A673 (cell line): ENCODE measurements at regions not wholly inside any gene's neighbourhood (a gene's known extent, or its start where the extent isn't known, plus 50 kb on each side); places are given as distances from the start of the nearest gene placed in this dataset.

Experiments
- BruUV-seq: library from RNA; stranded (reverse); fragments of 400-500 nt; replicated peaks from 2 replicates; lab custom pipeline; 2021; lab: Mats Ljungman, UMichigan
- CTCF ChIA-PET: fragments of 300-600 bp; sonication (Branson Sonifier 250); formaldehyde crosslinking; loops from one replicate; lab custom pipeline; 2022; ENCODE audit warnings: antibody characterized with exemption; lab: Charles Lee
- POLR2A ChIA-PET: fragments of 300-600 bp; sonication (Branson Sonifier 250); formaldehyde crosslinking; loops from one replicate; lab custom pipeline; 2022; ENCODE audit warnings: antibody characterized with exemption; ENCODE audit not compliant: low non-redundant PET; lab: Charles Lee
- DNase-seq: peaks from one replicate; pipeline ENCODE4 v3.0.0-alpha.2; 2015; ENCODE audit warnings: low spot score
- H3K27ac ChIP-seq: fragments of 200-600 bp; sonication (generic); 2 replicates; pipeline ENCODE4 v1.5.1; 2016; ENCODE audit warnings: mixed run types, low read depth, mild to moderate bottlenecking, mixed read lengths, antibody characterized with exemption, low read length; ENCODE audit not compliant: poor library complexity, severe bottlenecking
- H3K27me3 ChIP-seq: fragments of 200-600 bp; sonication (generic); replicated peaks from 2 replicates; pipeline ENCODE4 v1.6.1; 2017; ENCODE audit warnings: mixed run types, low read depth, mild to moderate bottlenecking, mixed read lengths, antibody characterized with exemption, low read length; ENCODE audit not compliant: insufficient read depth, poor library complexity
- H3K36me3 ChIP-seq: fragments of 200-600 bp; sonication (generic); 2 replicates; pipeline ENCODE4 v1.6.1; 2016; ENCODE audit warnings: mixed run types, mild to moderate bottlenecking, mixed read lengths, antibody characterized with exemption, low read length; ENCODE audit not compliant: insufficient read depth, poor library complexity, severe bottlenecking
- H3K4me1 ChIP-seq: fragments of 200-600 bp; sonication (generic); 2 replicates; pipeline ENCODE4 v1.6.1; 2017; ENCODE audit warnings: mixed run types, mild to moderate bottlenecking, mixed read lengths, antibody characterized with exemption, low read length; ENCODE audit not compliant: insufficient read depth, poor library complexity, severe bottlenecking
- H3K4me3 ChIP-seq: fragments of 200-600 bp; sonication (generic); 2 replicates; pipeline ENCODE4 v1.5.1; 2016; ENCODE audit warnings: low read depth, mixed run types, mild to moderate bottlenecking, mixed read lengths, low read length; ENCODE audit not compliant: poor library complexity, severe bottlenecking
- H3K9me3 ChIP-seq: fragments of 200-600 bp; sonication (generic); 2 replicates; pipeline ENCODE4 v1.6.1; 2016; ENCODE audit warnings: mixed run types, low read depth, mild to moderate bottlenecking, mixed read lengths, antibody characterized with exemption, low read length; ENCODE audit not compliant: poor library complexity, severe bottlenecking
- EZH2 ChIP-seq: fragments of 200-600 bp; sonication (generic); IDR thresholded peaks from 2 replicates; pipeline ENCODE4 v1.6.1; 2017; ENCODE audit warnings: borderline replicate concordance, low read depth, mild to moderate bottlenecking, mixed read lengths, antibody characterized with exemption, low read length; ENCODE audit not compliant: poor library complexity, severe bottlenecking
- intact Hi-C: fragments of 100-400 bp; cut with micrococcal nuclease; formaldehyde crosslinking; loops from one replicate; pipeline ENCODE4 v1.10.0; 2022; ENCODE audit not compliant: unreplicated experiment
- TF ChIP-seq, protein P1 (sequence below): fragments of 300-800, 200-600 bp; sonication (generic); conservative IDR thresholded peaks from 2 replicates; pipeline ENCODE4 v1.5.1; 2017; ENCODE audit warnings: low read depth, mild to moderate bottlenecking, antibody characterized with exemption, low read length, moderate library complexity, mixed read lengths

- Histone ChIP-seq H3K4me3 (no peak overlapping the region), H3K9me3 (no peaks in the 10 kb centered on the region), H3K27me3 (no peaks in the 10 kb centered on the region), H3K4me1 (no peaks in the 10 kb centered on the region), H3K27ac (no peak overlapping the region), H3K36me3 (no peaks in the 10 kb centered on the region)
- DNase-seq: no peak
- ChIA-PET POLR2A (interaction anchor here (0.6 kb wide), 1 partner anchor 664 kb away, joined by 4 read pairs; no protein-coding TSS in a partner anchor), CTCF (no interaction called here)
- no peak for TF ChIP-seq EZH2
- TF ChIP-seq, protein P1, sequence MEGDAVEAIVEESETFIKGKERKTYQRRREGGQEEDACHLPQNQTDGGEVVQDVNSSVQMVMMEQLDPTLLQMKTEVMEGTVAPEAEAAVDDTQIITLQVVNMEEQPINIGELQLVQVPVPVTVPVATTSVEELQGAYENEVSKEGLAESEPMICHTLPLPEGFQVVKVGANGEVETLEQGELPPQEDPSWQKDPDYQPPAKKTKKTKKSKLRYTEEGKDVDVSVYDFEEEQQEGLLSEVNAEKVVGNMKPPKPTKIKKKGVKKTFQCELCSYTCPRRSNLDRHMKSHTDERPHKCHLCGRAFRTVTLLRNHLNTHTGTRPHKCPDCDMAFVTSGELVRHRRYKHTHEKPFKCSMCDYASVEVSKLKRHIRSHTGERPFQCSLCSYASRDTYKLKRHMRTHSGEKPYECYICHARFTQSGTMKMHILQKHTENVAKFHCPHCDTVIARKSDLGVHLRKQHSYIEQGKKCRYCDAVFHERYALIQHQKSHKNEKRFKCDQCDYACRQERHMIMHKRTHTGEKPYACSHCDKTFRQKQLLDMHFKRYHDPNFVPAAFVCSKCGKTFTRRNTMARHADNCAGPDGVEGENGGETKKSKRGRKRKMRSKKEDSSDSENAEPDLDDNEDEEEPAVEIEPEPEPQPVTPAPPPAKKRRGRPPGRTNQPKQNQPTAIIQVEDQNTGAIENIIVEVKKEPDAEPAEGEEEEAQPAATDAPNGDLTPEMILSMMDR: no peak
- no TSS peak for BruUV-seq
- intact Hi-C loops: no loop called here
These were observed 154.4 kb downstream of the PTPRU start for GRCh38 chr1:29390491-29391361.

- ChIA-PET POLR2A (no interaction called here), CTCF (no interaction called here)
- TF ChIP-seq, protein P1: no peak
- no peak for TF ChIP-seq EZH2
- Histone ChIP-seq H3K4me3 (no peak overlapping the region), H3K4me1 (no peaks in the 10 kb centered on the region), H3K36me3 (no peaks in the 10 kb centered on the region), H3K9me3 (no peaks in the 10 kb centered on the region), H3K27ac (no peak overlapping the region), H3K27me3 (no peaks in the 10 kb centered on the region)
- DNase-seq: no peak
- intact Hi-C loops: no loop called here
- BruUV-seq: no TSS peak
These were observed 153.8 kb downstream of the PTPRU start for GRCh38 chr1:29390075-29390474.

GRCh38 chr1:29389533-29390041 lies 153.3 kb downstream of the PTPRU start:
- DNase-seq: no peak
- Histone ChIP-seq H3K36me3 (no peaks in the 10 kb centered on the region), H3K9me3 (no peaks in the 10 kb centered on the region), H3K27ac (no peak overlapping the region), H3K4me3 (no peak overlapping the region), H3K4me1 (no peaks in the 10 kb centered on the region), H3K27me3 (no peaks in the 10 kb centered on the region)
- intact Hi-C loops: no loop called here
- no TSS peak for BruUV-seq
- TF ChIP-seq, protein P1: no peak
- no peak for TF ChIP-seq EZH2
- ChIA-PET CTCF (no interaction called here), POLR2A (no interaction called here)
